ENCODE measurements at regions not wholly inside any gene's neighbourhood (a gene's known extent, or its start where the extent isn't known, plus 50 kb on each side); places are given as distances from the start of the nearest gene placed in this dataset.

GRCh38 chr7:137074391-137075030, 206.1 kb downstream of the CHRM2 start:
- H3K27me3 Mint-ChIP-seq: no peaks in the 10 kb centered on the region
- H3K4me1 Mint-ChIP-seq: no peaks in the 10 kb centered on the region
- Histone ChIP-seq H3K9me3 (ENCODE audit: control extremely low read depth in 1 of 3, control insufficient read depth in 2 of 3, insufficient read depth in 1 of 3, low read length in 2 of 3) (no peaks in the 10 kb centered on the region), H3K4me3 (ENCODE audit: control extremely low read depth in 1 of 5, extremely low read depth in 1 of 5, insufficient read depth in 1 of 5, low read depth in 2 of 5, low read length in 4 of 5) (no peak overlapping the region), H4K20me1 (ENCODE audit: control insufficient read depth, insufficient read depth, low read length, poor library complexity, severe bottlenecking) (no peaks in the 10 kb centered on the region), H3K27ac (ENCODE audit: low read length in 2 of 2) (no peak overlapping the region), H2AFZ (ENCODE audit: insufficient read depth, low read depth, low read length, poor library complexity, severe bottlenecking) (no peak overlapping the region), H3K27me3 (replicated peaks in 1 of 4; ENCODE audit: control extremely low read depth in 1 of 4, control insufficient read depth in 3 of 4, insufficient read depth in 4 of 4, low read length in 3 of 4) (no peaks in the 10 kb centered on the region), H3K4me2 (replicated peaks; ENCODE audit: low read depth, low read length, poor library complexity, severe bottlenecking) (no peak overlapping the region), H3K79me2 (ENCODE audit: control insufficient read depth, insufficient read depth, low read length) (no peaks in the 10 kb centered on the region), H3K9ac (ENCODE audit: low read length) (no peak overlapping the region), H3K36me3 (replicated peaks in 1 of 2; ENCODE audit: control extremely low read depth in 1 of 2, control insufficient read depth in 1 of 2, extremely low read depth in 1 of 2, insufficient read depth in 2 of 2, low read length in 1 of 2) (no peaks in the 10 kb centered on the region), H3K4me1 (ENCODE audit: control insufficient read depth in 2 of 2, insufficient read depth in 2 of 2, low read length in 2 of 2) (no peaks in the 10 kb centered on the region)
- POLR2A ChIA-PET: no interaction called here
- no peak overlapping the region for H3K4me3 Mint-ChIP-seq
- CTCF ChIA-PET: no interaction called here
- peaks cover 2% of the 10 kb centered on the region for H3K9me3 Mint-ChIP-seq (ENCODE audit: insufficient read depth)
- no peak for DNase-seq
- no CpG with 5 or more reads among the region's 2 CpGs for WGBS (ENCODE audit: insufficient coverage)
- TF ChIP-seq, protein P1, sequence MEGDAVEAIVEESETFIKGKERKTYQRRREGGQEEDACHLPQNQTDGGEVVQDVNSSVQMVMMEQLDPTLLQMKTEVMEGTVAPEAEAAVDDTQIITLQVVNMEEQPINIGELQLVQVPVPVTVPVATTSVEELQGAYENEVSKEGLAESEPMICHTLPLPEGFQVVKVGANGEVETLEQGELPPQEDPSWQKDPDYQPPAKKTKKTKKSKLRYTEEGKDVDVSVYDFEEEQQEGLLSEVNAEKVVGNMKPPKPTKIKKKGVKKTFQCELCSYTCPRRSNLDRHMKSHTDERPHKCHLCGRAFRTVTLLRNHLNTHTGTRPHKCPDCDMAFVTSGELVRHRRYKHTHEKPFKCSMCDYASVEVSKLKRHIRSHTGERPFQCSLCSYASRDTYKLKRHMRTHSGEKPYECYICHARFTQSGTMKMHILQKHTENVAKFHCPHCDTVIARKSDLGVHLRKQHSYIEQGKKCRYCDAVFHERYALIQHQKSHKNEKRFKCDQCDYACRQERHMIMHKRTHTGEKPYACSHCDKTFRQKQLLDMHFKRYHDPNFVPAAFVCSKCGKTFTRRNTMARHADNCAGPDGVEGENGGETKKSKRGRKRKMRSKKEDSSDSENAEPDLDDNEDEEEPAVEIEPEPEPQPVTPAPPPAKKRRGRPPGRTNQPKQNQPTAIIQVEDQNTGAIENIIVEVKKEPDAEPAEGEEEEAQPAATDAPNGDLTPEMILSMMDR (IDR thresholded peaks at IDR 0.05): no peak
- TF ChIP-seq EZH2 (IDR thresholded peaks at IDR 0.05; ENCODE audit: borderline replicate concordance, insufficient read depth, low read depth, low read length, poor library complexity, severe bottlenecking): no peak
- intact Hi-C loops (cut with micrococcal nuclease): no loop called here
- ATAC-seq (ENCODE audit: low read depth): no peak
- no peak overlapping the region for H3K27ac Mint-ChIP-seq

DNA sequence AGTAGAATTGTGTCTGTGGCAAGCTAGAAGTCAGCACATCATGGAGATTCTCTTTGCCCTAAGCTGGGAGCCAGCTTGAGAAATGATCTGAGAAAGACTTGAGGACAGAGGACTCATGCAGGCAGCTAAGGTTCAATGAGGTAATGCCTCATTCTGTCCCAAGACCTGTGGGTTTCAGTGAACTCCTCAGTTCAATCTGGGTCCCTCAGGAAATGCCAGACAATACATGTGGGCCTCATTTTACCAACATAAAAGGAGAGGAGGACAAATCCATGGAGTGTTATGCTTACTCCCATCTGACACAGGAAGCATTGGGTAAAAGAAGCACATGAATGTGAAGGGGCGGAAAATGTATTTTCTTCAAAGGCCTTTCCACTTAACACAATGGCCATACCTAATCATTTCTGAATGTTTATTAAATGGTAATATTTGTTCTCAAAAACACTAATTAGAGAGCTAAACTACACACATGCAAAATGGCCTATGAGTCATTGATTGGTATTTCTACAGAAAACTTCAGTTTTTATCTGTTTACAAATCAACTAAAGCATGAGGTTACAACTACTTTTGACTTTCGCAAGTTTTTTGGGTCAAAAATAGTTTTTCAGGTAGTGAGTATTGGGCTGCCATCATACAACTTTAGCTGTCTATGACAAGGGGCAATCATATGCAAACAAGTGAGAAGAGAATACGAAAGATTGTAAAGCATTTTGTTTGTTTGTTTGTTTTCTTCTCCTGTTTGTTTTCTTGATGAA, 205.3 kb downstream of the CHRM2 start:
- Mint-ChIP-seq H3K4me3 (no peak overlapping the region), H3K4me1 (no peaks in the 10 kb centered on the region), H3K9me3 (ENCODE audit: insufficient read depth) (peaks cover 2% of the 10 kb centered on the region), H3K27me3 (no peaks in the 10 kb centered on the region), H3K27ac (no peak overlapping the region)
- no peaks in the 10 kb centered on the region for H3K27me3 ChIP-seq (replicated peaks in 1 of 4; ENCODE audit: control extremely low read depth in 1 of 4, control insufficient read depth in 3 of 4, insufficient read depth in 4 of 4, low read length in 3 of 4)
- H3K79me2 ChIP-seq (ENCODE audit: control insufficient read depth, insufficient read depth, low read length): no peaks in the 10 kb centered on the region
- H4K20me1 ChIP-seq (ENCODE audit: control insufficient read depth, insufficient read depth, low read length, poor library complexity, severe bottlenecking): no peaks in the 10 kb centered on the region
- no peaks in the 10 kb centered on the region for H3K36me3 ChIP-seq (replicated peaks in 1 of 2; ENCODE audit: control extremely low read depth in 1 of 2, control insufficient read depth in 1 of 2, extremely low read depth in 1 of 2, insufficient read depth in 2 of 2, low read length in 1 of 2)
- no peak overlapping the region for H3K4me2 ChIP-seq (replicated peaks; ENCODE audit: low read depth, low read length, poor library complexity, severe bottlenecking)
- ChIA-PET CTCF (no interaction called here), POLR2A (no interaction called here)
- no peak overlapping the region for H3K27ac ChIP-seq (ENCODE audit: low read length in 2 of 2)
- ATAC-seq (ENCODE audit: low read depth) (no peak), DNase-seq (no peak)
- no peaks in the 10 kb centered on the region for H3K4me1 ChIP-seq (ENCODE audit: control insufficient read depth in 2 of 2, insufficient read depth in 2 of 2, low read length in 2 of 2)
- no peak overlapping the region for H3K9ac ChIP-seq (ENCODE audit: low read length)
- H2AFZ ChIP-seq (ENCODE audit: insufficient read depth, low read depth, low read length, poor library complexity, severe bottlenecking): no peak overlapping the region
- no peak overlapping the region for H3K4me3 ChIP-seq (ENCODE audit: control extremely low read depth in 1 of 5, extremely low read depth in 1 of 5, insufficient read depth in 1 of 5, low read depth in 2 of 5, low read length in 4 of 5)
- intact Hi-C loops (cut with micrococcal nuclease): no loop called here
- H3K9me3 ChIP-seq (ENCODE audit: control extremely low read depth in 1 of 3, control insufficient read depth in 2 of 3, insufficient read depth in 1 of 3, low read length in 2 of 3): no peaks in the 10 kb centered on the region
- TF ChIP-seq EZH2 (IDR thresholded peaks at IDR 0.05; ENCODE audit: borderline replicate concordance, insufficient read depth, low read depth, low read length, poor library complexity, severe bottlenecking): no peak
- TF ChIP-seq, protein P1 (IDR thresholded peaks at IDR 0.05): no peak
- no CpG with 5 or more reads among the region's 3 CpGs for WGBS (ENCODE audit: insufficient coverage)

All from B cell (primary cell).